ENCODE measurements at regions not wholly inside any gene's neighbourhood (a gene's known extent, or its start where the extent isn't known, plus 50 kb on each side); places are given as distances from the start of the nearest gene placed in this dataset.

DNA sequence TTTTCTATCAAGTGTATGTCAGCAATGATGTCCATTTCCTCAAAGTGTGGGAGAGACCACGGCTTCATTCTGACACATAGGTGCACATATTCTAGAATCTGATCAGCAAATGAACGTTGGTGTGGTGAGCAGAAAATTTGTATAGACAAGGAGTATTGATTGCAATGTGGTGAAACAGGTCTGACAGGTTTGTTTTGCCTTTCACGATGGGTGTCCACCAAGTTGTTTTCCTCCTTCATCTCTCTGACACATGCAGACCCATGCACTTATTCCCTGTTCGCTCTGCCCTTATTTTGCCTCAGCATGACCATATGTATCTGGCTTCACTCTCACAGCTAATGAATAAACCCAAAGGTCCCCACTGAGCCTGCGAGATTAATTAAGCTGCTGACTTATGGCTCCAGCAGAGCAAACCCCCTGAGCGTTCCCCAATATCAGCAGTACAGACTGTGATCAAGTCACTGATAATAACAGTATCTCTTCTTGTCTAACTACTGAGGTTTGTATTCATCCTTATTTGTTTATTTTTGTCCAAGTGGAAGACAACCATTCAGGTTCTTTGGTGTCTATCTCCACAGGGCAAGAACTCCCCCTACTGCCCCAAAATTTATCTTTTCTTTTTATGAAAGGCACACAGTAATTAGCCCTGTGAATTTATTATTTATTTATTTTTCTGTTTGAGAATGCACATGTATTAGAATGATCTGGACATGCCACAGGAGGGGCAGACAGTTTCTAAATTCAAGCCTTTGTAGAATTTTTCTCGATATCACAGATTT lies 178.3 kb upstream of the HSFY2 start:
- TF ChIP-seq, protein P1, sequence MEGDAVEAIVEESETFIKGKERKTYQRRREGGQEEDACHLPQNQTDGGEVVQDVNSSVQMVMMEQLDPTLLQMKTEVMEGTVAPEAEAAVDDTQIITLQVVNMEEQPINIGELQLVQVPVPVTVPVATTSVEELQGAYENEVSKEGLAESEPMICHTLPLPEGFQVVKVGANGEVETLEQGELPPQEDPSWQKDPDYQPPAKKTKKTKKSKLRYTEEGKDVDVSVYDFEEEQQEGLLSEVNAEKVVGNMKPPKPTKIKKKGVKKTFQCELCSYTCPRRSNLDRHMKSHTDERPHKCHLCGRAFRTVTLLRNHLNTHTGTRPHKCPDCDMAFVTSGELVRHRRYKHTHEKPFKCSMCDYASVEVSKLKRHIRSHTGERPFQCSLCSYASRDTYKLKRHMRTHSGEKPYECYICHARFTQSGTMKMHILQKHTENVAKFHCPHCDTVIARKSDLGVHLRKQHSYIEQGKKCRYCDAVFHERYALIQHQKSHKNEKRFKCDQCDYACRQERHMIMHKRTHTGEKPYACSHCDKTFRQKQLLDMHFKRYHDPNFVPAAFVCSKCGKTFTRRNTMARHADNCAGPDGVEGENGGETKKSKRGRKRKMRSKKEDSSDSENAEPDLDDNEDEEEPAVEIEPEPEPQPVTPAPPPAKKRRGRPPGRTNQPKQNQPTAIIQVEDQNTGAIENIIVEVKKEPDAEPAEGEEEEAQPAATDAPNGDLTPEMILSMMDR (IDR thresholded peaks at IDR 0.05): no peak
- no peak for TF ChIP-seq POLR2AphosphoS5 (IDR thresholded peaks at IDR 0.05)
